ENCODE measurements at regions not wholly inside any gene's neighbourhood (a gene's known extent, or its start where the extent isn't known, plus 50 kb on each side); places are given as distances from the start of the nearest gene placed in this dataset.
"Not testable (repeated sequence)": the region's sequence is repeated elsewhere in the genome, so short reads cannot be mapped to it uniquely, and the experiment has no call there.

DNA sequence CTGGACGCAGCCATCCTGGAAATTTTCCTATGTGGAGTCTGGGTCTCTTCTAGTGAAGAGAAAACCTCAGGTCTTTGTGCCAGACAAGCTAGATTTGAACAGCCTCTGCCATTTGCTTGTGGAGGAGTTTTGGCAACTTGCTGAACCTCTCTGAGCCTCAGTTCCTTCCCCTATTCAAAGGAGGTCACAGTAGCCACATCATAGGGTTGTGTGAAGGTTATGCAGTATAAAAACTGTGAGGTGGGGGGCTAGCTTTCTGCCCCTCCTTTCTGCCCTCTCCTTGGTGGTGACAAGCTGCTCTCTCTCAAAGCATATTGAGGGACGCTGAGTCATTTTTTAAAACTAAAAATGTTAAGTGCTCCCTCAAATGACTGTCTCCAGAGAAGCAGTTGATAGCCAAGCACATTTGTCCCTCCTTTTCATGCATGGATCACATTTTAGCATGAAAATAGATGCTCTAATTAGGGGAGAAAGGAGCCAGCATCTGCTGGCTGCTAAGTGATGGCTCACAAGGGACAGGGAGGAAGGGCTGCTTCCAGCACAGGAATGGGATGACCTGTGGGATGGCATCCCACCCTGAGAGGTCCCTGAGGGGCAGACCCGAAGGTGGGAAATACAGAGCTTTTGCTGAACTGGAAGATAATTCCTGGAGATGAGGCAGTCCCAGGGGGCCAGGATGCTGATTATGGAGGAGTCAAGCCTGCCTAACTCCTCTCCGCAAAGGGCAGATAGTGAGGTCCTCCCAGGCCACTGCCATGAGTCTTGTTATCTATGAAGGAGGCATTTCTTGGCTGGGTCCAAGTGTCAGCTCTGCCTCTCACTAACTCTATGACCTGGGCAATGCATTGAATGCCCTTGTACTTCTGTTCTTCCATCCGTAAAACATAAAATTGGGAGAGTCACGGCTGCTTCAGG is 218.8 kb downstream of the RAB11FIP4 start:
- Histone ChIP-seq H3K4me3 (no peak overlapping the region), H3K27ac (replicated peaks) (no peak overlapping the region), H3K9me3 (replicated peaks) (no peaks in the 10 kb centered on the region), H3K27me3 (ENCODE audit: low read depth) (no peaks in the 10 kb centered on the region), H3K4me1 (no peaks in the 10 kb centered on the region), H3K36me3 (no peaks in the 10 kb centered on the region)
- TF ChIP-seq, protein P1, sequence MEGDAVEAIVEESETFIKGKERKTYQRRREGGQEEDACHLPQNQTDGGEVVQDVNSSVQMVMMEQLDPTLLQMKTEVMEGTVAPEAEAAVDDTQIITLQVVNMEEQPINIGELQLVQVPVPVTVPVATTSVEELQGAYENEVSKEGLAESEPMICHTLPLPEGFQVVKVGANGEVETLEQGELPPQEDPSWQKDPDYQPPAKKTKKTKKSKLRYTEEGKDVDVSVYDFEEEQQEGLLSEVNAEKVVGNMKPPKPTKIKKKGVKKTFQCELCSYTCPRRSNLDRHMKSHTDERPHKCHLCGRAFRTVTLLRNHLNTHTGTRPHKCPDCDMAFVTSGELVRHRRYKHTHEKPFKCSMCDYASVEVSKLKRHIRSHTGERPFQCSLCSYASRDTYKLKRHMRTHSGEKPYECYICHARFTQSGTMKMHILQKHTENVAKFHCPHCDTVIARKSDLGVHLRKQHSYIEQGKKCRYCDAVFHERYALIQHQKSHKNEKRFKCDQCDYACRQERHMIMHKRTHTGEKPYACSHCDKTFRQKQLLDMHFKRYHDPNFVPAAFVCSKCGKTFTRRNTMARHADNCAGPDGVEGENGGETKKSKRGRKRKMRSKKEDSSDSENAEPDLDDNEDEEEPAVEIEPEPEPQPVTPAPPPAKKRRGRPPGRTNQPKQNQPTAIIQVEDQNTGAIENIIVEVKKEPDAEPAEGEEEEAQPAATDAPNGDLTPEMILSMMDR (IDR thresholded peaks at IDR 0.05; ENCODE audit: borderline replicate concordance): no peak
- intact Hi-C loops (cut with micrococcal nuclease): no loop called here
- no peak for DNase-seq

DNA sequence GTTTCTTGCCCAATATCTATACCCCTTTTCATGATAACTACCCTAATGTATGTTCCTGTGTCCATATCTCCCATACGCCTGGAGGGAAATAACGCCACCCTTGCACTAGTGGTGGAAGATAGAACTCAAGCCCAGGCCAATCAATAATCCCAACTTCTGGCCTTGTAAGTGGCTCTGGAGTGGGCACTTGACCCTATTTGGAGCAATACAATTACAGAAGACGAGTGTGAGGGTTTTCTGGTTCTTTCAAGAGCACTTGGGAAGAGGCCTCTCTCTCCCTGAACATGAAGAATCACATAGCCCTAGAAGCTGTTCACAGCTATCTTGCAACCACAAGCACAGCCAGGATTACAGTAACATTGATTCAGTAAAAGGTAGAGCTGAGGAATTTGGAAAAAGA is 217.9 kb downstream of the RAB11FIP4 start:
- no peak for DNase-seq
- no peaks in the 10 kb centered on the region for H3K4me1 ChIP-seq
- TF ChIP-seq, protein P1 (IDR thresholded peaks at IDR 0.05; ENCODE audit: borderline replicate concordance): no peak
- intact Hi-C loops (cut with micrococcal nuclease): no loop called here
- no peaks in the 10 kb centered on the region for H3K36me3 ChIP-seq
- no peaks in the 10 kb centered on the region for H3K27me3 ChIP-seq (ENCODE audit: low read depth)
- H3K4me3 ChIP-seq: no peak overlapping the region
- H3K9me3 ChIP-seq (replicated peaks): no peaks in the 10 kb centered on the region
- no peak overlapping the region for H3K27ac ChIP-seq (replicated peaks)

DNA sequence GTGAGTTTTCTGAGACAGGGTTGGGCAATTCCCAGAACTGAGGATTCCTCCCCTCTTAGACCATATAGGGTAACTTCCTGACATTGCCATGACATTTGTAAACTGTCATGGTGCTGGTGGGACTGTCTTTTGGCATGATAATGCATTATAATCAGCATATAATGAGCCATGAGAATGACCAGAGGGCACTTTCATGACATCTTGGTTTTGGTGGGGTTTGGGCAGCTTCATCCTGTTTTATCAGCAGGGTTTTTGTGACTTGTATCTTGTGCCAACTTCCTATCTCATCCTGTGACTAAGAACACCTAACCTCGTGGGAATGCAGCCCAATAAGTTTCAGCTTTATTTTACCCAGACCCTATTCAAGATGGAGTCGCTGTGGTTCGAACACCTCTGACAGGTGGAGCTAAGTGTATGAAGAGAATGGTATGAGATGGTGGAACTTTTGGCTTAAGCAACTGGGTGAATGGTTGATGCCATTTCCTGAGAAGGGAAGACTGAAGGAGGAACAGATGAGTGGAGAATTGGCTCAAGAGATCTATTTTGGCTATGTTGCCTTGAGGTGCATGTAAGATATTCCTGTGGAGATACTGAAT is 217.3 kb downstream of the RAB11FIP4 start:
- no peak overlapping the region for H3K27ac ChIP-seq (replicated peaks)
- H3K27me3 ChIP-seq (ENCODE audit: low read depth): no peaks in the 10 kb centered on the region
- TF ChIP-seq, protein P1 (IDR thresholded peaks at IDR 0.05; ENCODE audit: borderline replicate concordance): no peak
- no peaks in the 10 kb centered on the region for H3K36me3 ChIP-seq
- DNase-seq: no peak
- intact Hi-C loops (cut with micrococcal nuclease): no loop called here
- no peaks in the 10 kb centered on the region for H3K4me1 ChIP-seq
- H3K4me3 ChIP-seq: no peak overlapping the region
- H3K9me3 ChIP-seq (replicated peaks): no peaks in the 10 kb centered on the region

DNA sequence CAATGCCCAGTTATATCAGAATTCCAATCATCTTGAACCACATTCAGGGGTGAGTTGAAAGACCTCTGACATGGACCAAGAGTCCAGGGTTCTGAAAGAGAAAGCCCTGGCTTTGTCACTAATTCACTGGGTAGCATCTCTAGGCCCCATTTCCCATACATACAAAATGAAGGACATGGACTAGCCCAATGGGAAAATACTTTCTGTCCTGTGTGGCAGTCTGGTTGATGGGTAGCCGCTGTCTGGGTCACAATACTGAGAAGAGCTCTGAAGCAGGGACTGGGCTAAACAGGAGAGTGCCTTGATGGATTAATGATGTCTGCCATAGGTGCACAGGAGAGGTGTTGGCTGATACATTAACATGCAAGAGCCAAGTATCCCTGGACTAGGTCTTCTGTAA is 214.3 kb downstream of the RAB11FIP4 start:
- TF ChIP-seq, protein P1 (IDR thresholded peaks at IDR 0.05; ENCODE audit: borderline replicate concordance): no peak
- no peaks in the 10 kb centered on the region for H3K27me3 ChIP-seq (ENCODE audit: low read depth)
- H3K36me3 ChIP-seq: no peaks in the 10 kb centered on the region
- no peak for DNase-seq
- no peak overlapping the region for H3K4me3 ChIP-seq
- no peaks in the 10 kb centered on the region for H3K4me1 ChIP-seq
- H3K9me3 ChIP-seq (replicated peaks): no peaks in the 10 kb centered on the region
- intact Hi-C loops (cut with micrococcal nuclease): no loop called here
- no peak overlapping the region for H3K27ac ChIP-seq (replicated peaks)

DNA sequence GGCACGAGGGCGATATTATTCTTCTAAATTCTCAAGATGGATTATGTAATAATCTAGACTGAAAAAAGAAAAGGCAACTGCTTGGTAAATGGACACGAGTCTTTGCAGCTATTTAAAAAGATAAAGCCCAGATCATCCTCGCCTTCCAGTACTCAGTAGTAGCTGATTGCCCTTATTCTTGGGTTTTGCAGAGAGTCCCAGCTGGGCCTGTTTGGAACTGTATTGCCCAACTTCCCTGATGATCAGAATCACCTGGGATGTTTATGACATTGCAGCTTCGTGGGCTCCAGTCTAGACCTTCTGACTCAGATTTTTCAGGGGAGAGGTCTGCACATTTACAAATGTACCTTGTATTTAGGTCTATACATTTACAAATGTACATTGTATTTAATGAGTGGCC is 213.5 kb downstream of the RAB11FIP4 start:
- Histone ChIP-seq H3K27me3 (ENCODE audit: low read depth) (no peaks in the 10 kb centered on the region), H3K36me3 (no peaks in the 10 kb centered on the region), H3K27ac (replicated peaks) (no peak overlapping the region), H3K4me3 (no peak overlapping the region), H3K4me1 (no peaks in the 10 kb centered on the region), H3K9me3 (replicated peaks) (no peaks in the 10 kb centered on the region)
- TF ChIP-seq, protein P1 (IDR thresholded peaks at IDR 0.05; ENCODE audit: borderline replicate concordance): no peak
- intact Hi-C loops (cut with micrococcal nuclease): no loop called here
- DNase-seq: no peak

DNA sequence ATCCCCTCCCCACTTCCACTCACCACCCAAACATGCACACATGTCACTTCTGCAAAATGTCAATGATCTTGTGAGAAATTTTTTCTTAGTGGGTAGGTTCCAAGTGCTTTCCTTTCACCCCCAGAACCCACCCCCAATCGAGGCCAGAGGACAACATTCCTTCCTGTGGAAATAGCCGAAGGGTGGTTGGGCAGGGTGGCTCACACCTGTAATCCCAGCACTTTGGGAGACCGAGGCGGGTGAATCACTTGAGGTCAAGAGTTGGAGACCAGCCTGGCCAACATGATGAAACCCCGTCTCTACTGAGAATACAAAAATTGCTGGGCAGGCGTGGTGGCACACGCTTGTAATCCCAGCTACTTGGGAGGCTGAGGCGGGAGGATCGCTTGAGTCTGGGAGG is 208.7 kb downstream of the RAB11FIP4 start:
- H3K27me3 ChIP-seq (ENCODE audit: low read depth); H3K36me3 ChIP-seq; H3K9me3 ChIP-seq (replicated peaks); DNase-seq; intact Hi-C loops (cut with micrococcal nuclease); H3K27ac ChIP-seq (replicated peaks); H3K4me3 ChIP-seq: not testable (repeated sequence)
- H3K4me1 ChIP-seq: peaks cover 18% of the 10 kb centered on the region
